Sigmoid colon (tissue), 4 donors: ENCODE measurements at regions not wholly inside any gene's neighbourhood (a gene's known extent, or its start where the extent isn't known, plus 50 kb on each side); places are given as distances from the start of the nearest gene placed in this dataset.

Source experiments
- CTCF ChIP-seq, 4 experiments: fragments of 450-650 bp in 3 of 4; fragments of 200-600 bp in 1 of 4; IDR thresholded peaks; one replicate each; pipeline ENCODE4 v1.5.1; 2016 to 2019; ENCODE audit warnings: antibody characterized with exemption in 4 of 4, mild to moderate bottlenecking in 3 of 4, moderate library complexity in 2 of 4
- EP300 ChIP-seq, 4 donors: sonication (generic); formaldehyde crosslinking; IDR thresholded peaks; one replicate each; pipeline ENCODE4 v1.6.1; 2017; ENCODE audit warnings: antibody characterized with exemption in 4 of 4
- POLR2AphosphoS5 ChIP-seq, 4 donors: sonication (generic); formaldehyde crosslinking; IDR thresholded peaks; one replicate each; pipeline ENCODE4 v1.6.1; 2017; ENCODE audit warnings: antibody characterized with exemption in 4 of 4

GRCh38 chr1:99527078-99527477 lies 118.8 kb upstream of the PALMD start:
- TF ChIP-seq POLR2AphosphoS5 (IDR thresholded peaks at IDR 0.05) (no peak), CTCF (IDR thresholded peaks at IDR 0.05) (no peak), EP300 (IDR thresholded peaks at IDR 0.05) (no peak)
